Chondrocyte (in vitro differentiated cells): ENCODE measurements at regions not wholly inside any gene's neighbourhood (a gene's known extent, or its start where the extent isn't known, plus 50 kb on each side); places are given as distances from the start of the nearest gene placed in this dataset.

Experiments
- DNase-seq: peaks from one replicate; pipeline ENCODE4 v3.0.0; 2021; ENCODE audit warnings: mixed read lengths, low spot score
- H3K27ac Mint-ChIP-seq: one replicate; pipeline ENCODE4 v1.8.0; 2021; ENCODE audit warnings: mild to moderate bottlenecking, moderate library complexity, mixed read lengths; ENCODE audit not compliant: unreplicated experiment
- H3K27me3 Mint-ChIP-seq: 2 replicates; pipeline ENCODE4 v1.8.0; 2021; ENCODE audit warnings: low read depth, mixed read lengths
- H3K36me3 Mint-ChIP-seq: 2 replicates; pipeline ENCODE4 v1.8.0; 2021; ENCODE audit warnings: low read depth, mixed read lengths
- H3K4me1 Mint-ChIP-seq: 2 replicates; pipeline ENCODE4 v1.8.0; 2021; ENCODE audit warnings: low read depth, mild to moderate bottlenecking, mixed read lengths
- H3K4me3 Mint-ChIP-seq: one replicate; pipeline ENCODE4 v1.8.0; 2021; ENCODE audit warnings: mild to moderate bottlenecking, moderate library complexity, mixed read lengths; ENCODE audit not compliant: unreplicated experiment
- H3K9me3 Mint-ChIP-seq: 2 replicates; pipeline ENCODE4 v1.8.0; 2021; ENCODE audit warnings: low read depth, mixed read lengths
- CTCF ChIP-seq: fragments of 200-600 bp; sonication (generic); IDR thresholded peaks from 2 replicates; pipeline ENCODE4 v1.5.0; 2021; ENCODE audit warnings: antibody characterized with exemption, mild to moderate bottlenecking, moderate library complexity

- Mint-ChIP-seq H3K4me1 (peaks cover 4% of the 10 kb centered on the region), H3K27me3 (no peaks in the 10 kb centered on the region), H3K36me3 (no peaks in the 10 kb centered on the region), H3K4me3 (no peak overlapping the region), H3K9me3 (no peaks in the 10 kb centered on the region), H3K27ac (no peak overlapping the region)
- TF ChIP-seq CTCF = no peak
- DNase-seq = no peak
Measured at GRCh38 chrX:42490111-42490510, 287.9 kb downstream of the PPP1R2C start.

GRCh38 chrX:42485601-42486000, 292.4 kb downstream of the PPP1R2C start:
- Mint-ChIP-seq H3K36me3 (no peaks in the 10 kb centered on the region), H3K27me3 (no peaks in the 10 kb centered on the region), H3K4me3 (no peak overlapping the region), H3K27ac (no peak overlapping the region), H3K4me1 (peaks cover 4% of the 10 kb centered on the region), H3K9me3 (peaks cover 3% of the 10 kb centered on the region)
- DNase-seq = no peak
- no peak for TF ChIP-seq CTCF

- H3K27me3 Mint-ChIP-seq = no peaks in the 10 kb centered on the region
- H3K27ac Mint-ChIP-seq = no peak overlapping the region
- peaks cover 3% of the 10 kb centered on the region for H3K9me3 Mint-ChIP-seq
- H3K36me3 Mint-ChIP-seq = no peaks in the 10 kb centered on the region
- H3K4me1 Mint-ChIP-seq = peaks cover 4% of the 10 kb centered on the region
- no peak overlapping the region for H3K4me3 Mint-ChIP-seq
- DNase-seq = no peak
- no peak for TF ChIP-seq CTCF
Measured at GRCh38 chrX:42484233-42484632, 293.7 kb downstream of the PPP1R2C start.

- peaks cover 9% of the 10 kb centered on the region for H3K9me3 Mint-ChIP-seq
- H3K27ac Mint-ChIP-seq = no peak overlapping the region
- no peaks in the 10 kb centered on the region for H3K36me3 Mint-ChIP-seq
- H3K4me1 Mint-ChIP-seq = no peaks in the 10 kb centered on the region
- no peak for DNase-seq
- no peaks in the 10 kb centered on the region for H3K27me3 Mint-ChIP-seq
- no peak overlapping the region for H3K4me3 Mint-ChIP-seq
- TF ChIP-seq CTCF = no peak
Measured at GRCh38 chrX:42477396-42477795, 300.6 kb downstream of the PPP1R2C start.

- no peak overlapping the region for H3K4me3 Mint-ChIP-seq
- no peak for TF ChIP-seq CTCF
- H3K27me3 Mint-ChIP-seq = no peaks in the 10 kb centered on the region
- DNase-seq = no peak
- peaks cover 10% of the 10 kb centered on the region for H3K9me3 Mint-ChIP-seq
- H3K36me3 Mint-ChIP-seq = no peaks in the 10 kb centered on the region
- H3K27ac Mint-ChIP-seq = no peak overlapping the region
- H3K4me1 Mint-ChIP-seq = no peaks in the 10 kb centered on the region
Measured at GRCh38 chrX:42472727-42473126, 305.2 kb downstream of the PPP1R2C start.
